WERI-Rb-1 (cell line): ENCODE measurements at regions not wholly inside any gene's neighbourhood (a gene's known extent, or its start where the extent isn't known, plus 50 kb on each side); places are given as distances from the start of the nearest gene placed in this dataset.

Experiments used
- DNase-seq: peaks from one replicate; pipeline ENCODE4 v3.0.0-alpha.2; 2020
- H3K27ac ChIP-seq: fragments of 250-450 bp; sonication (Bioruptor Pico); 2 replicates; pipeline ENCODE4 v1.5.1; 2020; ENCODE audit warnings: mild to moderate bottlenecking, moderate library complexity
- H3K27me3 ChIP-seq: fragments of 250-450 bp; sonication (Bioruptor Pico); 2 replicates; pipeline ENCODE4 v1.5.1; 2021; ENCODE audit warnings: mild to moderate bottlenecking, low read depth, moderate library complexity; ENCODE audit not compliant: insufficient read depth, severe bottlenecking
- H3K36me3 ChIP-seq: fragments of 250-450 bp; sonication (Bioruptor Pico); 2 replicates; pipeline ENCODE4 v1.5.1; 2020; ENCODE audit warnings: mild to moderate bottlenecking, moderate library complexity
- H3K4me3 ChIP-seq: 2 replicates; pipeline ENCODE4 v1.5.1; 2011; ENCODE audit warnings: low read depth, mild to moderate bottlenecking, control low read depth, low read length
- H3K9me3 ChIP-seq: fragments of 250-450 bp; sonication (Bioruptor Pico); 2 replicates; pipeline ENCODE4 v1.5.1; 2021; ENCODE audit warnings: mild to moderate bottlenecking, moderate library complexity; ENCODE audit not compliant: severe bottlenecking
- TF ChIP-seq, protein P1 (sequence below): IDR thresholded peaks from 2 replicates; pipeline ENCODE4 v1.5.1; 2011; ENCODE audit warnings: low read depth, mild to moderate bottlenecking, control low read depth, inconsistent platforms, low read length

DNA sequence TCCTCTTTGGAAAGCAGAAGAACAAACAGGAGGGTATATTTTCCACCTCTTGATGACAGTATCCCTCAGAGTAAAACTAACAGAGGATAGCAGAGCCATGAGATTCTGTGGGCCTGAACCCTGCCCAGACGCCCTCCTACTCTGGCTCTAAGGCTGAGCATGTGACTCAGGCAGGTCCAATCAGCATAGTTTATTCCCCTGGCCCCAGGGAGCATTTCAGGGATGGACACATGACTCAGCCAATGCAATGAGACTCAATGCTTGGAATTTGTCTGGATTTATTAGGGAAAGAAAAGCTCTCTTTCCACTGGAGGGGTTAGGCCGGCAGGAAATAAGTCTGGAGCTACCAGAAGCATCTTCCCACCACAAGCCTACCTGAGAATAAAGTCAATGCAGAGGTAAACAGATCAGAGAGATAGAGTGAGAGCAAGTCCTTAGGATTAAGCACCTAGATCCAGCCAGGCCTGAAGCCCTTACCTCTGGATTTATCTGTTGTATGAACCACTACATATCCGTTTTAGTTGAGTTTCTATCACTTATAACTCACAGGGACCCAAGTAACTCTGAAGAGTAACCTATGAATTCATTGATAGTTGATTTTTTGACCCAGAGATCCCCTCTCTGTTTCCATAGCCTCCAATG, 68.2 kb upstream of the EYA2 start:
- no peak for DNase-seq
- H3K4me3 ChIP-seq, result no peak overlapping the region
- H3K27ac ChIP-seq, result no peak overlapping the region
- no peaks in the 10 kb centered on the region for H3K27me3 ChIP-seq
- H3K9me3 ChIP-seq, result peaks cover 10% of the 10 kb centered on the region
- H3K36me3 ChIP-seq, result no peaks in the 10 kb centered on the region
- TF ChIP-seq, protein P1, sequence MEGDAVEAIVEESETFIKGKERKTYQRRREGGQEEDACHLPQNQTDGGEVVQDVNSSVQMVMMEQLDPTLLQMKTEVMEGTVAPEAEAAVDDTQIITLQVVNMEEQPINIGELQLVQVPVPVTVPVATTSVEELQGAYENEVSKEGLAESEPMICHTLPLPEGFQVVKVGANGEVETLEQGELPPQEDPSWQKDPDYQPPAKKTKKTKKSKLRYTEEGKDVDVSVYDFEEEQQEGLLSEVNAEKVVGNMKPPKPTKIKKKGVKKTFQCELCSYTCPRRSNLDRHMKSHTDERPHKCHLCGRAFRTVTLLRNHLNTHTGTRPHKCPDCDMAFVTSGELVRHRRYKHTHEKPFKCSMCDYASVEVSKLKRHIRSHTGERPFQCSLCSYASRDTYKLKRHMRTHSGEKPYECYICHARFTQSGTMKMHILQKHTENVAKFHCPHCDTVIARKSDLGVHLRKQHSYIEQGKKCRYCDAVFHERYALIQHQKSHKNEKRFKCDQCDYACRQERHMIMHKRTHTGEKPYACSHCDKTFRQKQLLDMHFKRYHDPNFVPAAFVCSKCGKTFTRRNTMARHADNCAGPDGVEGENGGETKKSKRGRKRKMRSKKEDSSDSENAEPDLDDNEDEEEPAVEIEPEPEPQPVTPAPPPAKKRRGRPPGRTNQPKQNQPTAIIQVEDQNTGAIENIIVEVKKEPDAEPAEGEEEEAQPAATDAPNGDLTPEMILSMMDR, result no peak

DNA sequence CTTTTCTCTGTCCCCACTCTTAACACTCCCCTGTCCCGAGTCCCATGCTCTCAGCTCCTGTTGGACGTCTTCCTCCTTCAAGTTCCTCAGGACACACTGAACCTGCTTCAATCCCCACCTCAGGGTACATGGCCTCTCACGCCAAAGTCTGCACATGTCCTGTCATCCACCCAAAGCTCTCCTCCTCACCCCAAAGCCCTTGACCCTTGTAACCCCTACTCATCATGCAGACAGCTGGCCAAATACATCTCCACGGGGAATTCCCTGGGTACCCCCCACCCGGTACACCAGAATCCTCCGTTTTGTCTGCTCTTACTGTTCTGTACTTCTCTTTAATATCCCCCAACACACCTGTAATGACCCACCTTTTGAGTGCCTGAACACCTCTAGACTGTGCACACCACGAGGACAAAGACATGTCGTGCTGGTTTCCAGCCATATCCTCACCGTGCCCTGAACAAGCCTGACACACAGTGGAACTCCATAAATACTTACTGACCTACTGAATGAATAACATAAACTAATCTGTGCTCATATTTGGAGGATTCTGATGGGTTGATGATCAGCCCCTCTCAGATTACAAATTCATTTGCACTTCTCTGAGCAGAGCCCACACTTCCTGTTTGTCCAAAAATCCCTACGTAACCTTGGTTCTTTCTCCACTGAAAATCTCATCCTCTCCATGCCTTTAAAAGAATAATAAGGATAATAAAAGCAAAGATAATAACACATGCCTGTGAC, 66.8 kb upstream of the EYA2 start:
- Histone ChIP-seq H3K27ac (no peak overlapping the region), H3K36me3 (no peaks in the 10 kb centered on the region), H3K4me3 (no peak overlapping the region), H3K9me3 (peaks cover 10% of the 10 kb centered on the region), H3K27me3 (no peaks in the 10 kb centered on the region)
- TF ChIP-seq, protein P1, result no peak
- DNase-seq, result no peak

DNA sequence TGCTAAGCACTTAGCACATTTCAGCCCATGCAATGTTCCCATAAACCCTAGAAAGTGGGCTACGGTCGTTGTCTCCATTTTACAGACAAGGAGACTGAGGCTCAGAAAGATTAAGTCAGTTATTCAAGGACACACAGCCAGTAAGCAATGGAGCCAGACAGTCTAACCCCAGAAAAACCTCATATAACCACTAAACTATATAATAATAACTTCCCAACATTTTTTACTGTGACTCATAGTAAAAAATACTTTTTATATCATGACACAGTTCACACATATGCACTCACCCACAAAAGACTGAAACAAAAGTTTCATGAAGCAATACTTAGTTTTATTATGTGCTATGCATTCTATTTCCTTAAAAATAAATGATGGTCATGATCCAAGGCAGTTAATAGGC, 66.2 kb upstream of the EYA2 start:
- Histone ChIP-seq H3K36me3 (no peaks in the 10 kb centered on the region), H3K4me3 (no peak overlapping the region), H3K9me3 (peaks cover 10% of the 10 kb centered on the region), H3K27ac (no peak overlapping the region), H3K27me3 (no peaks in the 10 kb centered on the region)
- TF ChIP-seq, protein P1, result no peak
- DNase-seq, result no peak

DNA sequence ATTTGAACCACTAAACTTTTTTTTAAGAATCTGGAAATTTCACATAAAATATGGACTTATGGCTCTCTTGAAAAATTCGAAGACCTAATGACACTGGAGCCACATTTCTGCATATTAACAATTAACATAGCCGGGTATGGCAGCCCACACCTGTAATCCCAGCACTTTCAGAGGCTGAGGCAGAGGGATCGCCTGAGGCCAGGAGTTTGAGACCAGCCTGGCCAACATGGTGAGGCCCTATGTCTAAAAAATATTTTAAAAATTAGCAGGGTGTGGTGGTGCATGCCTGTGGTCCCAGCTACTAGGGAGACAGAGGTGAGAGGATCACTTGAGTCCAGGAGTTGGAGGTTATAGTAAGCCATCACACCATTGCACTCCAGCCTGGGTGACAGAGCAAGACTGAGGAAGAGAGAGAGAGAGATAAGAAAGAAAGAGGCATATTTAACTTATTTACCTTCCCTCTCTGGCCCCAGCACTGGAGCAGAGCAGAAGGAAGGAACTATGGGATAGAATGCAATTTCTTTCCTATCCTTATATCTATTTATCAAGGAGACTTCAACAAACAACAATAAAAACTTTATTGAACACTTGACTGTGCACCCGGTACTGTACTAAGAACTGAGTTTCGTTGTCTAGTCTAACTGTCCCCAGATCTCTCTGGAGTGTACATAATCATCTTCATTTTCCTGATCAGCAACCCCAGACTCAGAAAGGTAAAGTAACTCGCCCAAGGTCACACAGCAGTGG, 63.6 kb upstream of the EYA2 start:
- Histone ChIP-seq H3K4me3 (no peak overlapping the region), H3K27ac (no peak overlapping the region), H3K27me3 (no peaks in the 10 kb centered on the region), H3K36me3 (no peaks in the 10 kb centered on the region), H3K9me3 (peaks cover 2% of the 10 kb centered on the region)
- DNase-seq, result no peak
- TF ChIP-seq, protein P1, result no peak

DNA sequence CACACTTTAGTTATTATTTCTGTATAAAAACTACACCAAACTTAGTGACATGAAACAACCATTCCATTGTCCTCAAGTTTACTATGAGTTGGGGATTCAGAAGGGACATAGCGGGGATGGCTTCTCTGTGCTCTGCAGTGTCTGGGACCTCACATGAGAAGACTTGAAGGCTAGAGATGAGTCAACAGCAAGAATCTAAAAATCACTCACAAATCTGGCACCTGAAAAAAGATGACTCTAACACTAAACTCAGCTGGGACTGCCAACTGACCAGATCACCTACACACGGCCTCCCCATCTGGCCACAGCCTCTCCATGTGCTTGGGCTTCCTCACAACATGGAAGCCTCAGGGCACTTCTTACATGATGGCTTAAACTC, 63.0 kb upstream of the EYA2 start:
- no peaks in the 10 kb centered on the region for H3K36me3 ChIP-seq
- TF ChIP-seq, protein P1, result no peak
- H3K9me3 ChIP-seq, result peaks cover 2% of the 10 kb centered on the region
- no peak overlapping the region for H3K27ac ChIP-seq
- H3K4me3 ChIP-seq, result no peak overlapping the region
- DNase-seq, result no peak
- H3K27me3 ChIP-seq, result no peaks in the 10 kb centered on the region
